Transverse colon (tissue), 4 donors: ENCODE measurements at regions not wholly inside any gene's neighbourhood (a gene's known extent, or its start where the extent isn't known, plus 50 kb on each side); places are given as distances from the start of the nearest gene placed in this dataset.

Experiments used
- POLR2A ChIP-seq: fragments of 450-650 bp; IDR thresholded peaks from one replicate; pipeline ENCODE4 v1.6.1; 2016; ENCODE audit warnings: antibody characterized with exemption, mild to moderate bottlenecking, moderate library complexity
- POLR2AphosphoS5 ChIP-seq, 3 donors: sonication (generic); formaldehyde crosslinking; IDR thresholded peaks; one replicate each; pipeline ENCODE4 v1.6.1; 2016; ENCODE audit warnings: antibody characterized with exemption in 3 of 3
- TF ChIP-seq, protein P1 (sequence below), 5 experiments: fragments of 200-600 bp in 3 of 5; fragments of 450-650 bp in 2 of 5; sonication (generic) in 3 of 5; IDR thresholded peaks; 1 replicate in 2 of 5; 2 replicates in 3 of 5; pipeline ENCODE4 v1.5.1; 2016 to 2017; ENCODE audit warnings: antibody characterized with exemption in 5 of 5, inconsistent platforms in 3 of 5, mild to moderate bottlenecking in 2 of 5, moderate library complexity in 1 of 5

DNA sequence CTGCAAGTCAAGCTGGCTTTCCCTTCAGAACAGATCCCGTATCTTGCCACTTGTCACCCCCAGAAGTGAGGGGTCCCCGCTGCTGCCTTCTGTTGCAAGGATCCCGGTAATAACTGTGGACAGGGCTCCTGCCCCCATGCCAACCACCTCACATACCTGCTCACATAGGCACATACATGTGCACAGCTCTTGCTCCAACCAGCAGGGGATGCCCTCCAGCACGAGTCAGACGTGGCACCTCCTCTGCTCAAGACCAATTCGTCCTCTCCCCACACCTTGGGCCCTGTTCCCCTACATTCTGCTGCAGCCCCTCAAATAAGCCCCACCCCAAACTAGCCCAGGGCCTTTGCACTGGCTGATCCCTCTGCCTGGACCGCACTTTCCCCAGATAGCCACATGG lies 163.3 kb downstream of the CRYBB2 start:
- TF ChIP-seq, protein P1, sequence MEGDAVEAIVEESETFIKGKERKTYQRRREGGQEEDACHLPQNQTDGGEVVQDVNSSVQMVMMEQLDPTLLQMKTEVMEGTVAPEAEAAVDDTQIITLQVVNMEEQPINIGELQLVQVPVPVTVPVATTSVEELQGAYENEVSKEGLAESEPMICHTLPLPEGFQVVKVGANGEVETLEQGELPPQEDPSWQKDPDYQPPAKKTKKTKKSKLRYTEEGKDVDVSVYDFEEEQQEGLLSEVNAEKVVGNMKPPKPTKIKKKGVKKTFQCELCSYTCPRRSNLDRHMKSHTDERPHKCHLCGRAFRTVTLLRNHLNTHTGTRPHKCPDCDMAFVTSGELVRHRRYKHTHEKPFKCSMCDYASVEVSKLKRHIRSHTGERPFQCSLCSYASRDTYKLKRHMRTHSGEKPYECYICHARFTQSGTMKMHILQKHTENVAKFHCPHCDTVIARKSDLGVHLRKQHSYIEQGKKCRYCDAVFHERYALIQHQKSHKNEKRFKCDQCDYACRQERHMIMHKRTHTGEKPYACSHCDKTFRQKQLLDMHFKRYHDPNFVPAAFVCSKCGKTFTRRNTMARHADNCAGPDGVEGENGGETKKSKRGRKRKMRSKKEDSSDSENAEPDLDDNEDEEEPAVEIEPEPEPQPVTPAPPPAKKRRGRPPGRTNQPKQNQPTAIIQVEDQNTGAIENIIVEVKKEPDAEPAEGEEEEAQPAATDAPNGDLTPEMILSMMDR (IDR thresholded peaks at IDR 0.05) = no peak
- TF ChIP-seq POLR2A = no peak
- no peak for TF ChIP-seq POLR2AphosphoS5 (IDR thresholded peaks at IDR 0.05)
